Cerebellar nuclear complex (tissue), 1 donor: ENCODE measurements at regions not wholly inside any gene's neighbourhood (a gene's known extent, or its start where the extent isn't known, plus 50 kb on each side); places are given as distances from the start of the nearest gene placed in this dataset.

ENCODE experiments used
- DNase-seq, 2 experiments: peaks; one replicate each; lab custom pipeline; 2025; lab: John Stamatoyannopoulos, UW

GRCh38 chr10:64506963-64507362, 985.8 kb downstream of the REEP3 start:
- DNase-seq: no peak

GRCh38 chr10:64507651-64508028, 986.4 kb downstream of the REEP3 start:
- DNase-seq: no peak

GRCh38 chr10:64508029-64508661, 986.9 kb downstream of the REEP3 start:
- DNase-seq: no peak

GRCh38 chr10:64515970-64516699, 994.9 kb downstream of the REEP3 start:
- peak; percentile 5 to 27 for DNase-seq

- no peak for DNase-seq
These were observed 997.3 kb downstream of the REEP3 start for GRCh38 chr10:64518456-64518855.

GRCh38 chr10:64519427-64519826, 998.2 kb downstream of the REEP3 start:
- DNase-seq: no peak

- no peak for DNase-seq
These were observed 998.6 kb downstream of the REEP3 start for GRCh38 chr10:64519831-64520230.

- no peak for DNase-seq
These were observed 1002.0 kb downstream of the REEP3 start for GRCh38 chr10:64523065-64523759.

GRCh38 chr10:64528294-64529002, 1007.2 kb downstream of the REEP3 start:
- no peak for DNase-seq

- DNase-seq: no peak
These were observed 1007.8 kb downstream of the REEP3 start for GRCh38 chr10:64529003-64529350.

- DNase-seq: no peak
These were observed 1013.4 kb downstream of the REEP3 start for GRCh38 chr10:64534616-64535015.

GRCh38 chr10:64535131-64535867, 1014.1 kb downstream of the REEP3 start:
- DNase-seq: no peak

- DNase-seq: no peak
These were observed 1015.9 kb downstream of the REEP3 start for GRCh38 chr10:64537112-64537511.

- DNase-seq: no peak
These were observed 1016.7 kb downstream of the REEP3 start for GRCh38 chr10:64537928-64538327.

- no peak for DNase-seq
These were observed 1024.9 kb downstream of the REEP3 start for GRCh38 chr10:64546073-64546472.

- DNase-seq: no peak
These were observed 1026.0 kb downstream of the REEP3 start for GRCh38 chr10:64547168-64547567.

GRCh38 chr10:64555666-64556065, 1034.5 kb downstream of the REEP3 start:
- DNase-seq: no peak

- DNase-seq: no peak
These were observed 1037.1 kb downstream of the REEP3 start for GRCh38 chr10:64558094-64558835.

- DNase-seq: no peak
These were observed 1049.9 kb downstream of the REEP3 start for GRCh38 chr10:64571056-64571455.

GRCh38 chr10:64573623-64574325, 1052.6 kb downstream of the REEP3 start:
- no peak for DNase-seq

GRCh38 chr10:64574371-64574770, 1053.2 kb downstream of the REEP3 start:
- DNase-seq: no peak
